SKM-1 (cell line): ENCODE measurements at regions not wholly inside any gene's neighbourhood (a gene's known extent, or its start where the extent isn't known, plus 50 kb on each side); places are given as distances from the start of the nearest gene placed in this dataset.

Experiments used
- DNase-seq: peaks from one replicate; lab custom pipeline; 2025; ENCODE audit not compliant: unreplicated experiment; lab: John Stamatoyannopoulos, UW

DNA sequence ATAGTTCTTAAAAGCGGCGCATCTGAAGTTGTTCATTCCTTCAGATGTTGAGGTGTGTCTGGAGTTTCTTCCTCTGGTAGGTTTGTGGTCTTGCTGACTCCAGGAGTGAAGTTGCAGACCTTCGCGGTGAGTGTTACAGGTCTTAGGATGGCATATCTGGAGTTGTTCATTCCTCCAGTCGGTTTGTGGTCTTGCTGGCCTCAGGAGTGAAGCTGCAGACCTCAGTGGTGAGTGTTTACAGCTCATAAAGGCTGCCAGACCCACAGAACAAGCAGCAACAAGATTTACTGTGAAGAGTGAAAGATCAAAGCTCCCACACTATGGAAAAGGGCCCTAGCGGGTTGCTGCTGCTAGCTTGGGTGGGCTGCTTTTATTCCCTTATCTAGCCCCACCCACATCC, 201.7 kb upstream of the PDGFD start:
- no peak for DNase-seq

DNA sequence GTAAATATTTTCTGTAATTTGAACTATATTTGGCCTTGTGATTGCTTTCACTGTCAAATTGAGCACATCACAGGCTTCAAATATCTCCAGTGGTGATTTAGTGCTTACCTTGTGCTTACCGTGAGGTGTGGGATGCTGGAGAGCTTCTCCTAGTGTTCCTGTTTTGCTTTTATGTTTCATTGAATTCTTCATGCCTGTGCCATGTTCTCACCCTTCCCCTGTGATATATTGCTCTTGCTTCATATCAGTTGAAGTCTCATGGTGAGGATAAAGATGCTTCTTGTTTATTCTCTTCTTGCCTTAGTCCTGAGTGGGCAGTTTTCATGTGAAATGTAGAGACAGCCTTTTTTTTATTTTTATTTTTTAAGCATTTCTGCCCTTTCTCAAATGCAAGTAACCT, 198.0 kb upstream of the PDGFD start:
- DNase-seq, result no peak

DNA sequence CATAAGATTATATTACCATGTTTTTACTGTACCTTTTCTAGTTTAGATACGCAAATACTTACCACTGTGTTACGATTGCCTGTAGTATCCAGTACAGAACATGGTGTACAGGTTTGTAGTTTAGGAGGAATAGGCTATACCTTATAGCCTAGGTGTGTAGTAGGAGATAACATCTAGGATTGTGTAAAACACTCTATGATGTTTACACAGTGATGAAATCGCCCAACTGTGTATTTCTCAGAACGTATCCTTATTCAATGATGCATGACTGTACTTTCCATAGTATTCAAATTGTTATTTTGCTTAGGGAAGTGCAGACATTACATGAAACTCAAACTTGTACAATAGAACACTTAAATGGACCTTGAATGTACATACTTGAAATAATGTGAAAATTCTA, 188.1 kb upstream of the PDGFD start:
- DNase-seq, result no peak

DNA sequence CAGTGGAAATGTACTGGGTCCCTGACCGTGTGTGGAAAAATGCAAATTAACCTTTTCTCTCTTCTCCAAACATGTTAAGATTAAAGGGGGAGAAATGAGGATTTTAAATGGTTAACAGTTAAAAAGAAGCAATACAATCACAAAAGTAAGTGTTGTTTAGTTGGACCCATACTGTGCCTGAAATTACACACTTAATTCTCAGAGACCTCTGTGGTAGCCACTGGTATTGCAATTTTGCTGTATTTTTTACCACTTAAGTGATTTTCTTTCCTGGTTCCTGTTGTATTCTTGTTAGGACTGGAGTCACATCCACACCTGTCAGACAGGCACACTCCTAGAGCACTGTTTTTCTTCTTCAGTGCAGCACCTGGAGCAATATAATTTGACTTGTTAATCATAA, 179.6 kb upstream of the PDGFD start:
- no peak for DNase-seq

DNA sequence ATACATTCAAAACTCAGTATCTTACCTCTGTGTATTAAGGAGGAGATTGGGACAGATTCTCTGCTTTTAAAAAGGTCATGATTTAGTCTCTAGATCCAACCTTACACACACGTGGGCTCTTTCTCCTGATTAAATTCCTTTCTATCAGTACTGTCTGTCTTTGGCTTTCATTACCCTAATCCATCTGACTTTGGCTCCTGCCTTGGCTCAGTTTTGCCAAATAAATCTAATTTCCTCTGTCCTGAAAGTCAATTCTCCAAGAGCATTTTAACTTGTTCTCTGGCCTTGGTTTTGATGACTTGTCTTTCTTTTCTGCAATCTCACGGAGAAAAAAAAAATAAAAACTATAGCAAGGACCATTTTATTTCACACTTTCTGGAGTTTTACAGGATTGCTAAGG, 176.6 kb upstream of the PDGFD start:
- no peak for DNase-seq

DNA sequence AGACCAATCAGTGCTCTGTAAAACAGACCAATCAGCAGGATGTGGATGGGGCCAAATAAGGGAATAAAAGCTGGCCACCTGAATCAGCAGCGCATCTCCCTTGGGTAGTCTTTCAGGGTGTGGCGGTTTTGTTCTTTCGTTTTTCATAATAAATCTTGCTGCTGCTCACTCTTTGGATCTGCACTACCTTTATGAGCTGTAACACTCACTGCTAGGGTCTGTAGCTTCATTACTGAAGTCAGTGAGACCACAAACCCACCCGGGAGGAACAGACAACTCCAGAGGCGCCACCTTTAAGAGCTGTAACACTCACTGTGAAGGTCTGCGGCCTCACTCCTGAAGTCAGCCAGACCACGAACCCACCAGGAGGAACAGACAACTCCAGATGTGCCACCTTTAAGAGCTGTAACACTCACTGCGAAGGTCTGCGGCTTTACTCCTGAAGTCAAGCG, 175.5 kb upstream of the PDGFD start:
- DNase-seq, result no peak

DNA sequence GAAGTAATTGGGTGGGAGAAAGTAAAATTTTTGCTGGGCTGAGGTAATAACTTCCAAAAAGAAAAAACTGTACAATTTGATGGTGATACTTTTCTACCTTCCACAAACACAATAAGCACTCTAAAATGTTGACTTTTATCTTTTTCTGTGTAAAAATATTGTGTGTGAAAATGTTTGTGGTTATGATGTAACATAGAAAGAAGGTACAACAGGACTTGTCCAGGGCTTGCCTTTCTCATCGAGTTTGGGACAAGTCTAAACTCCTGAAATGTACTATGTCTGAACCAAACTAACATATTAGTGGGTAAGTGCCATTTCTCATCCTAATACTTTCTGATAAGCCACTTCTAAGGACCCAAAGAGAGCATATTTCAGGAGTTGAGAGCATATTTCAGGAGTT, 174.2 kb upstream of the PDGFD start:
- DNase-seq, result no peak

DNA sequence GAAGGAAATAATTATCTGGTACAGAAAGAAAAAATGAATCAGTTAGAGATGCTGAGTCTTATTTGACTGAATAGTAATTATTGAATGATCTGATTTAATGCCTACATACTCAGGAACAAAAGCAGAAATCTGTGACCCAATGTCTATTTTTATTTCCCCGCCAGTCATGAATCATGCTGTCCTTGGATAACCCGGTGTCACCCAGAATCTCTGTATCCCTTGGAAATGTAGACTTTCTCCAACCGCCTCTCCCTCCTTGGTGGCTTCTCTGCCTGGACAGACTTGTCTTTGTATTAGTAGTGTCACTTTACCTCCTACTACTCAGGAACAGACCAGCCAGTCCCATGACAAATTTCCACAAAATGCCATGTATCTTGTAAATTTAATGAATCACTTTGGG, 173.3 kb upstream of the PDGFD start:
- DNase-seq, result no peak

DNA sequence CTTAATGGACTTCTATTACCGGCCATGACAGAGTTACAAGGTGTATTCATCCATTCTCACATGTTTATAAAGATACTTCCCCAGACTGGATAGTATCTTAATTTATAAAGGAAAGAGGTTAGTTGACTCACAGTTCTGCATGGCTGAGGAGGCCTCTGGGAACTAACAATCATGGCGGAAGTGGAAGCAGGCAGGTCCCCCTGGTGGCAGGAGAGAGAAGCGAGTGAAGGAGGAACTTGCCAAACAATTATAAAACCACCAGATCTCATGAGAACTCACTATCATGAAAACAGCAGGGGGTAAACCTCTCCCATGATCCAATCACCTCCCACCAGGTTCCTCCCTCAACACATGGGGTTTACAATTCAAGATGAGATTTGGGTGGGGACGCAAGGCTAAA, 170.0 kb upstream of the PDGFD start:
- no peak for DNase-seq

DNA sequence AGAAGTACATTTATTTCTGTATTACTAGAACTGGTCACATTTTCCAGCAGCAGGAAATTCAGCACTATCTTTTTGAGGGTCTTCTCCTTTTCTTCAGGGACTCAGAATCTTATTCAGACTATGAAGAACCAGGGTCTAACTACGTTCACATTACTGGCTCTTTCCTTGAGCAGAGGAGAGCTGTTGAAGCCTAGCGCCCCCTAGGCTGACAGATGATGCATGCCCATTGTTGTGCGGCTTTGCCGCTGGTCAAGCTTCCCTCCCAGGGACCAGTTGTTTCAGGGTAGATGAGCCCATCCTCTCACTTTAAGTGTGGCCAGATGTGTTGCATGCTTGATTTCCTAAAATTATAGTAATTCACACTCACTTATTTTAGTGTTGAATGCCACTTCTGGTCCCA, 168.2 kb upstream of the PDGFD start:
- no peak for DNase-seq

DNA sequence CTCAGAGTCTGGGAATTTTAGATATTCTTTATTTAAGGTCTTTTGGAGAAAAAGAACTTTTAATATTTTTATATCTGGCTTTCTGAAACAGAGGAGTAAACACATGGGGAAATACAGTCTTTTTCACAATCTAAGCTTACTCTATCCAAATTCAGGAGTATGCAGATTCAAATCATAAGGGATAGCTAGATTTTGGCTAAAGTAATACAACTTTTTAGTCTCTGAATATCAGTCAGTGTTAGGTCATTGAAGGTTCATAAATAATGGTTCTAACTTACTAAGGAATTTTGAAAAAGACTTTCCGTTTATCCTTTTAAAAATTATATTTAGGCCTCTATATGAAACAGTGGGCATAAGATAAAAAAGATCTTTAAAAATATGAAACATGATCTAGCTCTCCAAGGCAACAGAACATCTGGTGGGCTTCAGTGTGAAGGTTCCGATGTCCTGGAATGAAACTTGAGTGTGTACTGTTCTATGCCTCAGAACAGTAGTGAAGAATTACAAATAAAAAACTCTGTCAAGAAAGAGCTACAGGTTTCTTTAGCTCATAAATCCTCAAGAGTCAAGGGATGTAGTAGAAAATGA, 165.2 kb upstream of the PDGFD start:
- no peak for DNase-seq

DNA sequence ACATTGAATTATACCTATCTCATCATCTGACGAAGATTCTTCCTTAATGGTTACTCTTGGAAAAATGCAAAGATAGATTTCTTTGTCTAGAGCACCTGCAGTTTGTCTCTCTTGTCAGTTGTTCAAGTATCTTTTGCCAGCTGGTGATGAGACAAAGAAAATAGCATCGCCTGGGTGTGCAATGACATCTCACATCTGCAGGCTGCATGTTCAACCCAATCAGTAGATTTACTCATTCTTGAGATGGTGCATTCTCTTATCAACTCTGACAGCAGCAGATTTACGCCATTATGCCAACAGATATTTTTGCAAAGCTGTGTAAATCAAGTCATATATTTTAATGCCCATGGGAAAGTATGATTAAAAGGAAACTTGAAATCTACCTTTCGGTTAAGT, 164.6 kb upstream of the PDGFD start:
- DNase-seq, result no peak

DNA sequence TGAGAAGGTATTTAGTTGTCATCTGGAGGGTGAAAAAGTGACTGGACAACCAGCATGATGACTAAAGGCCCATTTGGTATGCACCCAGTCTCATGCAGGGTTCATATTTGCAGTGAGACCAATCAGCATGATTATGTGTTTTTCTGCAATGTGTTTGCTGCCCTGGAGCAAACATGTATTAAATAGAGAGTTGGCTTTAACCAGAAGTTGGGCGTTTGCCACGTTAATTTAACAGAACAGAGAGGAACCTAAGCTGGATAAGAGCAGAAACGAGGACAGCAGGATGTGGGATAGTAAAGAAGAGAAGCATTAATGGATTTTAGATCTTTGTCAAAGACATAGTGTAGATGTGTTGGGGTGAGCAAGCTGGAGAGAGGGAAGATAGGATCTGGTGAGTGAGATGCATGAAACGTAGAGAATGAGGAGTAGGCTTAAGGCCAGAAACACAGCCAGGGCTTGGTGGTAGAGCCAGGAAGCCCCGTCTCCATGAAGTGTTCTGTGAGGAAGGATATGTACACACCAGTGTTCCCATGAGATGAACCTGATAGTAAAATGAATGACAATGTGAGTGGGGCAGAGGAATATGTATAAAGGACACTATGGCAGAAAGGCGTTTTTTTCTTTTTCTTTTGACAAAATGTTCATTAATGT, 164.0 kb upstream of the PDGFD start:
- DNase-seq, result no peak

DNA sequence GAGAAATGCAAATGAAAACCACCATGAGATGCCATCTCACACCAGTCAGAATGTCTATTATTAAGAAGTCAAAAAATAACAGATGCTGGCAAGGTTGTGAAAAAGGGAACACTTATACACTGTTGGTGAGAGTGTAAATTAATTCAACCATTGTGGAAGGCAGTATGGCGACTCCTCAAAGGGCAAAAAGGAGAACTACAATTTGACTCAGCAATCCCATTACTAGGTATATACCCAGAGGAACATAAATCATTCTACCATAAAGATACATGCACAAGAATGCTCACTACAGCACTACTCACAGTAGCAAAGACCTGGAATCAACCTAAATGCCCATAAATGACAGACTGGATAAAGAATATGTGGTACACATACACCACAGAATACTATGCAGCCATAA, 161.1 kb upstream of the PDGFD start:
- DNase-seq, result no peak

DNA sequence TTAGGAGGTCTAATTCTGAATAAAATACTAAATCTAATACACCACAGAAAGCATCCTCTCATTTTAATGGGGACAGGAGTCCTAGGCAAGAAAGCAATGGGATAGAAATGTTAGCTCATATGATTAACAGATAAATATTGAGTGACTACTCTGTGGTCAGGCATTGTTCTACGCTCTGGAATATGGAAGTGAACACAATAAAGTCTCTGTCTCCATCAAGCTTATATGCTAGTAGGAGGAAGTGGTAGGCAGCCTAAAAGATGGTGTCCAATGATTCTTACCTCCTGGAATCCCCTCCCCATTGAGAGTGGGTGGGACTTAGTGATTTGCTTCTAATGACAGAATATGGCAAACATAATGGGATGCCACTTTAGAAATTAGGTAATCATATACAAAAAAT, 160.3 kb upstream of the PDGFD start:
- DNase-seq, result no peak

DNA sequence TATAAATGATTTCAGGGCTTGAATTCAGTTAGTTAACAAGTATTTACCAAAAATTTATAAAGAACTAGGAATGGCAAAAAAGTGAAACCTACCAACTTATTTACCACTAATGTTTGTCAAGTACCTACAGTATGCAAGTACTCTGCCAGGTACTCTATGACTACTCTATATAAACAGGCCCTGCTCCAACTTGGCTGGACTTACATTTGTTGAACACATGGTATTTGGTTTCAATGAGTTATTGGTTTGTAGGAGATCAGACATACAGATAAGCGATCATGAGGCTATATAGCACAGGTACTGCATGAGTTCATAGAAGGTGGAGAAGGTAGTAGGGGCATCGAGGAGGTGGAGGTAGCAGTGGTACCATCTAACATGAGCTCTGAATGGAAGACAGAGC, 159.9 kb upstream of the PDGFD start:
- DNase-seq, result no peak

DNA sequence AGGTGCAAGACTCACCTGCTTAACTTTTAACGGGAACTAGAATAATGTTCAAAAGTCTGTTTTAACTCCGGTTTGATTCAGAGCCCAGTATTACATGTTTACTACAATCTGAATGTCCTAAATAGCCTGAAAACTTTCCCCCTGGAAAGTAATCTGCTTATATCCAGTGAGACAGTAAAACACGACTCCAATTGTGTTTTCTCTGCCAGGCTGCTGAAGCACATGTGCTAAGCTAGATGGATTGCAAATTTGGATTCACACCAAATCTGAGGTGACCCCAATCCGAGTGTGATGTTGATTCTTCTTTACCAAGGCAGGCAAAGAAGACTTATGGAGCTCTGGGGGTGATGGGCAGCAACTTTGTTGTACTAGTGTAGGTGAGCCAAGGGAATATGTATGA, 158.7 kb upstream of the PDGFD start:
- no peak for DNase-seq

DNA sequence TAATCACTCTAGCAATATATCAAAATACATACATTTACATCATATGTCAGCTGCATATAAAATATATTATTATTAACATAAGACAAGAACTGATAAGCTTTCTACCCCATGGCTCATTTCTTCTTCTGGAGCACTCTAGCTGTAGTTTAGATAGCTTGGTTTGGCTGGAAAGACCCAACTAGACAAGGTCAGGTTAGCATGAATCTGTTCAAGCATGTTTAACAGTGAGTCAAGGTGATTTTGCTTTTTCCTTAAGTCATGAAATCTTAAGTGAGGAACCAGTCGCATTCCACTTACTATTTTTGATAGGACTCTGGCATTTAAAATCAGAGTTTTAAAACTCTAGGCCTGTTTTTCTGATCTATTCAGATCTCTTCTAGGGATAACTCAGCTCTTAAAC, 157.0 kb upstream of the PDGFD start:
- DNase-seq, result no peak

DNA sequence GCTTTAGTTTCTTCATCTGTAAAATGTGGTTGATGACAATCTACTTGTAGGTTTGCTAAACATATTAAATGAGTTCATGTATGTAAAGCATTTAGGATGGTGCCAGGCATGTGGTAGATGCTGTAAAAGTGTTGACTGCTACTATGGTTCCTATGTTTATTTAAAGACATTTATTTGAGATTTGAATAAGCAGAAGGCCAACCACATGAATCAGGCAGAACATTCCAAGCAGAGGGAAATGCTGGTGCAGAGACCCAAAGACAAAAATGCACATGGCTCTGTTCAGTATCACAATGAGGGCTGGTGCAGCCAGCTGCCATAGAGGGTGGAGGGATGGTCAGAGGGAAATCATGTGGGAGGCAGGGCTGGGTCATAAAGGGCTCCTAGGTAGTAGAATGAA, 156.2 kb upstream of the PDGFD start:
- DNase-seq, result no peak

DNA sequence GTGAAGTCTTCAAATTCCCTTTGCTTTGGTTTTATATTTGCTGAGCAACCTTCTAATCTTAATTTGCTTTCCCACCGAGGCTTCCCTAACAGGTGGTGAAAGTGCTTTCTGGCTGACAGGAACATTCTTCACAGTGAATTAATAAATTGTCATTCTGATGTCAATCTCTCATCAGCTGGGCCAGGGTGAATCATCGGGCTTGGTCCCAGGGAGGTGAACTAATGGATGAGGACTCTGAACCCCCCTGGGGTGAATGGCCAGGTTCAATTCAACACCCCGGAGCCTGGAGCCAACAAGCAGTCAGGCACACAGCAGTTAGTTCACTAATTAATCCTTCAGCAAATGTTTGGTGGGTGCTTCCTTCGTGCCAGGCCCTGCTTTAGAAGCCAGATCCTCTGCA, 155.4 kb upstream of the PDGFD start:
- DNase-seq, result no peak

DNA sequence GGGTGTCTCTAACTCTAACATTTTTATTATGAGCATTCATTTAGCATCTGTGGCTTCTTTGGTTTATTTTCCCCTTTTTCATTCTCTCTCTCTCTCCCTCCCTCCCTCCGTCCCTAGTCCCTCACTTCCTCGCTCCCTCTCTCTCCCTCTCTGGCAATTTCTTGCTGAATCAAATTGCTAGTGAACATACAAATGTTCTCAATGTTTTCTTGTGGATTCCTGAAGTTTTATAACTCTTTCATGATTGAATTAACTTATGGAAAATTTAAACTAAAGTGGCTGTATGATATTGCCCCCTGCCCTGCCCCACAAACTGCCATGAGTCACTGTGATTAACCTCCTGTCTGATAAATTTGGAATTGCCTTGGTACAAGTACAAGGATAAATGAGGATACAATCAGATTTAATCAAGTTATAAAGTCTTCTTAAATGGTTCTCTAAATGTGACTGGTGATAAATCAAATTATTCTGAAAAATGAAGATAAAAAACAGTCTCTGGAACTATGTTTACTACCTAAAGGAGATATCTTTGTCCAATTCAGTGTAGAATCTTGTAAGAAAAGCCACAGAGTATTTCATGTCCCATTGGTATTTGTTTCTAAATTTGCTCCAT, 143.0 kb upstream of the PDGFD start:
- DNase-seq, result no peak

DNA sequence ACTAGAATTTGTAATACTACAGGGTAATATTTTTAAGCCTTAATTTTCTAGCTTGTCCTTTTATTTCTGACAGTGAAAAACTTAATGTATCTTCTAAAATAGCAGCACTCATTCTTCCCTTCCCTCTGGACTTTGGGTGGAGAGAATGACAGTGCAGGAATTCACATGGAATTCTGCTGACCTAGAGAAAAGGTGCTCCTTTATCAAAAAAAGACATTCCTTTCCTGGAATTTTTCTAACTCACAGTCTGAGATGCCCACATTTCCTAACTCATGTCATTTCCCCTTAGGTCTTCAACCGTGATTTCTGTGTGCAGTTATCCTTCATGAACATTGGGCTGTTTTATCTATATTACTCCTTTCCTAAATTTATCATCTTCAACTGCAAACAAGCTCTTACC, 137.8 kb upstream of the PDGFD start:
- DNase-seq, result no peak

DNA sequence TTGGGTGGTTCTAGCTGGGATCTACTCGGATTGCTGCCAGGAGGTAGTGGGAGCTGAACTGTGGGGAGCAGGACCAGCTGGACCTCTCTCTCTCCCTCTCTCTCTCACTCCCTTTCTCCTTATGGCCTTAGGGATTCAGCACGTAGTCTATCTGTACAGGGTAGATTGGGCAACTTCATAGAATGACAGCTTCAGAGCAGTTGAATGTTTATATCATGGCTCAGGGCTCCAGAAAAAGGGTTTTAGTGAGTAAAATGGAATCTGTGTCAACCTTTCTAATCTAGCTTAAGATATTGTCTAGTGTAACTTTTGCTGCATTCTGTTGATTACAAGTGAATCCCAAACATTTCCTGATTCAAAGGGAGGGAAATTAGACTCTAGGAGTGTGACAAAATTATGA, 127.7 kb upstream of the PDGFD start:
- no peak for DNase-seq
